HG02943 (cell line): ENCODE measurements at regions not wholly inside any gene's neighbourhood (a gene's known extent, or its start where the extent isn't known, plus 50 kb on each side); places are given as distances from the start of the nearest gene placed in this dataset.

ENCODE experiments used
- ATAC-seq: cut with Tn5 transposase; IDR thresholded peaks from one replicate; pipeline ENCODE4 v1.9.1; 2021; ENCODE audit warnings: mild to moderate bottlenecking, low read depth, moderate library complexity; ENCODE audit not compliant: unreplicated experiment

DNA sequence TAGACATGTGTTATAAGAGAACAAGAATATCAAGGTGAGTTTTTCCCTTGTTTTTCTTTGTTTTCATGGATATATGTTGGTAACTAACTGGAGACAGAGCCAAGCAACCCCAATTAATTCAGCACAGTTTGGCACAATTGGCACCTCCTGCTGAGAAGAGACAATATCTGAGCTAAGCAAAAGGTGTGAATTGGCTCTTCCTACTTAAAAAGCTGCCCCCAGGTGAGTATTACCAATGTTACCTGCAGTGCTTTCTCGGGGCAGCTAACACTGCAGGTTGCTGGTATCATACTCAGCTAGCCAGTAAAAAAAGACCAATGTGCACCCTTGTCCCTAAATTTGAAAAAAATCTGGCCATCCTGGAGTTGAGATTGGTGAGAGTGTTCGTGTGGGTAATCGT is 871.2 kb upstream of the TENM3 start:
- no peak for ATAC-seq

DNA sequence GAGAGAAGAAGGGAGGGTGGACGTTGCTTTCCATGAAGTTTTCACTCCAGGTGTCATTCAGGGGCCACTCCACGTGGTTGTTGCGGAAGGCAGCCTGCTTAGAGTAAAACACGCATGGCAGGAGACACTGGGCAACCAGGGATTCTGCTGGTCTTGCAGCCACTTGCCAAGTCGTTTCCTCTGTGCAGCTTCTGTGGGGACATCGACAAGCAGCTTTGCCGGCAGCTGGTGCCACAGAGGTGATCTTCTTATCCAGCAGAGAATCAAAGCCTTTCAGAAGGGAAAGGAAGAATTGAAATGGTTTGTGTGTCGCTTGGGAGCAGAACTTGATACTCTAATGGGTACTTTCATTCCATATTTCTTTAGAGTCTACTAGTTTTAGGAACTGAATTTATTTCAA is 867.1 kb upstream of the TENM3 start:
- no peak for ATAC-seq

GRCh38 chr4:181388061-181388460 is 855.1 kb upstream of the TENM3 start:
- ATAC-seq = no peak

DNA sequence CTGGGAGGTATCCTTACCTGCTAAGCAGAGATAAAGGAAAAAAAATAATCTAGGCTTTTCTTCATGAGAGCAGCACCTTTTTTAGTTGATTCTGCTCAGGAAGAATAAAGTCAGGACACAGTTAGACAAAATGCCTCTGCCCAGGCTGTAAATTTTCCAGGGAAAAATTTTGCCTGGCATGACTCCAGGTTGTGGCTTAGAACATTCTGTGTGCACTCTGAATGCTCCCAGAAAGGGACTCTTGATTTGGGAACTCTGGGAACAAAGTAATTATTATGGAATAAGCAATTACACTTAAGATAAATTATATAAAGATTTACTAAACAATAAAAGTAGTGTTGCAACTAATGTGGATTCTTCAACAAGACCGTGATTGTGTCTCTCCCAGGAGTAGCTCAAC is 826.2 kb upstream of the TENM3 start:
- no peak for ATAC-seq

DNA sequence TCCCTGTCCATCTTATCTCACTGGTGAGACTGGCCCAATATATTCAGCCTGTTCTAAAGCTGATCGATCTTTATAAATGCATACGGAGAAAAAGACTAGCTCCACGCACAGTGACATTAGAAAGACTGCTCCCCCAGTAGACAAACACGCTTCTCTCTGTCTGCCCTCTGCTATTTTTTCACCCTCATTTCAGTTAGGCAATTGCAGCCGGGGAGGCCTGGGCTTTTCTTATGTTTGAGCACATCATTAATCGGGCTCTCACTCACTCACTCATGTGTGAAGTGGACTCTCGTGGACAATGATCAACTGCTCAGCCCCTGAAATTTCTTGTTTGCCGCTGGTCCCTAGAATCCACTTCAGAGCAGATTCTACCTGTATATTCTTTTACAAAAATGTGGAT is 824.7 kb upstream of the TENM3 start:
- ATAC-seq = no peak

DNA sequence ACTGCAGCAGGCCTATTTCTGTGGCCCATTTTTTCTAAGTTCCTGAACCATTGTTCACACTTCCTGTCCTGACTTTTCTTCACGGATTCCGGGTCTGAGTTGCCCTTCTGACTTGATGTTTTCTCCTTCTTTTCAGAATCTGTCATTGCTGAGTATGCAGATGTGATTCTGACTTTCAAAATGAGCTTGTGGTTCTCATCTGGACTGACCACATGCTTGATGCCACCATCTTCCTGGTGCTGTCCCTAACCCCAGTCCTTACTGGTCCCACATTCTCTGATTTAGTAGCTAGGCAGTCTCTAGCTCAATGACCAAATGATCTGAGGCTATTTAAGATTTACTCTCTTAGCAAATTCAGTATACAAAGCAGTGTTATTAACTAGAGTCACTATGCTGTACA is 822.3 kb upstream of the TENM3 start:
- no peak for ATAC-seq

- no peak for ATAC-seq
Measured at GRCh38 chr4:181424362-181425016, 818.7 kb upstream of the TENM3 start.

- no peak for ATAC-seq
Measured at GRCh38 chr4:181427076-181427475, 816.1 kb upstream of the TENM3 start.

GRCh38 chr4:181431006-181431405 is 812.2 kb upstream of the TENM3 start:
- no peak for ATAC-seq

GRCh38 chr4:181431661-181432060 is 811.5 kb upstream of the TENM3 start:
- ATAC-seq = no peak

- no peak for ATAC-seq
Measured at GRCh38 chr4:181432335-181432734, 810.9 kb upstream of the TENM3 start.

GRCh38 chr4:181437895-181438294 is 805.3 kb upstream of the TENM3 start:
- ATAC-seq = no peak

GRCh38 chr4:181438641-181439040 is 804.6 kb upstream of the TENM3 start:
- ATAC-seq = no peak

DNA sequence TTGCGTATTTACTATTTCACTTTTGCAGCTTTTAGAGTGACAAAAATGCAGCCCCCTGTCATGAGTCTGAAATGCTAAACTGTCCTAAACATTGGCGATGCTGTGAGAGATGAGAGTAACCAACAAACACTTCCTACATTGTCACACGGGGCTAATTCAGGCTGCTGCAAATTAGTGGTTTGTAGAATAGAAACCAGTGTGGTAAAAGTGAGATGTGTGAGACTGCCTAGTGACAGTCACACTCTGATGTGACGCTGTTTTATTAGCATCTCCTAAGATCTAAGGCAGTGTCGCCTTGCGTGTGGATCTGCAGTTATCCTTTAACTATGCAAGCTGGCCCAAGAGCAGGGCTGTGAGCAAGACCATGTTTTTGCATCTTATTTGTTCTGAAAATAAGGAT is 800.2 kb upstream of the TENM3 start:
- no peak for ATAC-seq

DNA sequence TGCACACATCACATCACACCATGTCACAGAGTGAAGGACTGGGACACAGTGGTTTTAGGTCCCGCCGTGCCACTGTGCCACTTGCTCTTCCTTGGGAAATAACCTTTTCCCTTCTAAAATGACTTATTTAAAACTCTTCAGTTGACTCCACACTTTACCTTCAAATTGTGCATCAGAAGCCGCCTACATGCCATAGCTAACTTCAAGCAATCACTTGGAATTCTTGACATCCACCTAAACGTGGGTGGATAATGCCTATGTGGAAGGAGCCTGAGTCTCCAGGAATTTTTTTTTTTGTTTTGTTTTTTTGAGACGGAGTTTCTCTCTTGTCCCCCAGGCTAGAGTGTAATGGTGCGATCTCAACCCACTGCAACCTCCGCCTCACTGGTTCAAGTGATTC is 777.4 kb upstream of the TENM3 start:
- no peak for ATAC-seq

GRCh38 chr4:181468451-181468850 is 774.8 kb upstream of the TENM3 start:
- ATAC-seq = no peak

DNA sequence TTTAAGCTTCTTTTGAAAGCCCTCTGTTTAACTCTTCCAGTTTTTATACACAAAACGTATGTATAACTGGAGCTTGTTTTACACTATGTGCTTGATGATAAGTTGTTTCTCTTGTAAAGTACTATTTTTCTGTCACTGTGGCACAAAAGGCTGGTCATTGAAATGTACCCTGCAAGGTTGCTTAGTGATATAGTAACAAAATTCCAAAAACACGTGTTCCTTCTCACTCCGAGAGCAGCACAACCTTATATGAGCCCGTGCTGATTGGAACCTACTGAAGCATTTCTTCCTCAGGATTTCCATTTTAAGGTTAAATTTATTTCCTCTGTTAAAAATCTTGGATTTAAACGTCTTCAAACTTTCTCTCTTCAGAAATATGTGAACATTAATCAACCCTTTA is 772.9 kb upstream of the TENM3 start:
- ATAC-seq = no peak

DNA sequence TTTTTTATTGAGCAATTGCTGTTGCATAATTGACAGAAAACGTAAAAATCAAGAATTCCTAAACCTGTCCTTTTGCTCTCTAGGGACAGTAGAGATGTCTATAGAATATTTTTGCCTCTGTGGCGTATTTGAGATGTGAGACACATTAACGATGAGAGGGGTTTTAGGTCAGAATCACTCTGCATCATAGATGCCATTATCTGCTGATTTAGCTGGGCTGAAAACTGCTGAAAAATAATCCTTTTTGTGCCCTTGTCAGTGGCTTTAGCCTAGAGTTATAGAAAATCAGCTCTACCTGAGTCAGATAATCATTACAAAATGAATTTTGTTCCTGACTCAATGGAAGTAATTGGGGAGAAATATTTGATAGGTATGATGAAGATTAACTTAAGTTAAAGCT is 767.8 kb upstream of the TENM3 start:
- ATAC-seq = no peak

DNA sequence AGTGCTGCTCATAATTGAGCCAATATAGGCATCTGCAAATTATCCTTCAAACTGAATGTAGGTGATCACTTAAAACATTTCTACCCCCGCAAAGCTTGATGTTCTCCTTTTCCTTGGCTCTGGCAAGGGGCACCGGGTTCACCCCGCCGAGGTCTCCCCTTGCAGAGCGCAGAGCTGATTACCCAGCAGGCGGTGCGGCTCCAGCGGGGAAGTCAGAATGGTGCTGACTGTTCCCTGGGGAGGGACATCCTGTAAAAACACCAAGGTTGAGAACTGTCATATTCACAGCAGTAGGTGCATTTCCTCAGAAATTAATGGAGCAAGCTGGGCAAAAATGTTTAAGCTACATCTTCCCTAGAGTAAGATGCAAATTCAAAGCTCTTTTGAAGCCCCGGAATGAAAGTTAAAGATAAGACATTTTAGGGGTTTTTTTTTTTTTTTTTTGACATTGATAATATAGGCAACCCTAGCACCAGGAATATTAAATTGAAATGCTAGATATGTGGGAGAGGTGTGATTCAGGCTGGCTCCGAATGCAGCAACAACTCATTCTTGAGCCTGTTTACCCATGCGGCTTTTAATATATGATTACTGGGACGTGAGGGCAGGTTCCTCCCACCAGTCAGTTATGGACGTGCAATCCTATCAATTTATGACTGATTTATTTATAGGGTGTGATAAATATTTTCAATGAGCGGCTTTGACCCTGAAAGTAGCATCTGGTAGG is 767.3 kb upstream of the TENM3 start:
- no peak for ATAC-seq

GRCh38 chr4:181476508-181476890 is 766.7 kb upstream of the TENM3 start:
- no peak for ATAC-seq

GRCh38 chr4:181477591-181477990 is 765.6 kb upstream of the TENM3 start:
- no peak for ATAC-seq

- ATAC-seq = no peak
Measured at GRCh38 chr4:181478656-181479055, 764.5 kb upstream of the TENM3 start.
